Stimulated activated CD4-positive, alpha-beta T cell treated with anti-CD3 and anti-CD28 coated beads, Interleukin-2, amount 100 ng/mL, for 24 hours (primary cell): ENCODE measurements at regions not wholly inside any gene's neighbourhood (a gene's known extent, or its start where the extent isn't known, plus 50 kb on each side); places are given as distances from the start of the nearest gene placed in this dataset.
"Not testable (repeated sequence)": the region's sequence is repeated elsewhere in the genome, so short reads cannot be mapped to it uniquely, and the experiment has no call there.

ENCODE experiments used
- DNase-seq, 2 donors: peaks; one replicate each; pipeline ENCODE4 v3.0.0-alpha.2; 2020

DNA sequence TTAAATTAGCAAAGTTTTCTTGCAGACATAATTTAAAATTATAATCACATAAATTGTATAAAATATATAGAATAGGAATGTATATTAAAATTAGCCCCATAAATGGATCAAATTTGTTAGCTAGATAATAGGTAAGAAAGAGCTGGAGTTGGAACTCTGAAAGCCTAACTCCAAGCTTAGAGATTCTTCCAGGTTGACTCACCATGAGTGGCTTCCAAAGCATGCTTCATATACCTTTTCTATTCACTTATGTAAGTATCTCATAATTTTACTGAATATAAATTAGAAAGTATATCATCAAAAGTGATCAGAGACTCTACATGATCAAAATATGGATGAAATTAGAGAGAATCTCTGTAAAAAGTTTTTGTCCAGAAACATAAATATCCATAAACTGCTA lies 320.7 kb upstream of the MAGI2 start:
- no peak for DNase-seq

DNA sequence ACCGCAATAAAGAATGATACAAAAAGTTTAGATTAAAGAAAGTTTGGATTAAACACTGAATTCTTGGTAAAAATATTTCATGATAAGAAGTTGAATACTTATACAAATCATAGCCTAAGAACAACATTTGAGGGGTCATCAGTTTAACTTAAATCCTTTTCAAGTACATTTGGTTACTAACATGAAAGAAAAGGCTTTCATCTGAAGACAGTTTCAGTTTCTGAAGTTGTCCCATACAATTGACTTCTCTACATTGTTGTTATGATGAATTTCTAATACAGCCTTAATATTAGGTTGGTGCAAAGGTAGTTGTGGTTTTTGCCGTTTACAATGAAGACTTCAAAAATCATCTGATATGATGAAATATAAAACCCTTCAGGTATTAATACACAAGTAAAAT lies 317.5 kb upstream of the MAGI2 start:
- DNase-seq, result no peak

DNA sequence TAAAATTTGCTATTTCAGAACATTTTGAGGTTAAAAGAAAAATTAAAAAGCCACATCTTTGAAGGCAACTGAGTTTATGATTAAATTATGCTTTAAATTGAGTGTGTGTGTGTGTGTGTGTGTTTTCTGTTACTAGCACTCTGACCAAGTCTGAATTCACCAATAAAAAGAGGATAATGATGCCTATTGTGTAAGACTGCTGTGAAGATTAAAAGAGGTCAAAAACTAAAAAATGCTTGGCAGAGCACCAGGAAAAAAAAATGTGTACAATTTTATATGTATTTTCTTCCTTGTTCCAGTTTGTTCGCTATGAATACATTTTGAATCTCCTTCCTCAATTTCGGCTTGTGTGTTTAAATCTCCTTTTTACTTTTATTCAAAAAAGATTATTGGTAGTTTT lies 316.6 kb upstream of the MAGI2 start:
- no peak for DNase-seq

DNA sequence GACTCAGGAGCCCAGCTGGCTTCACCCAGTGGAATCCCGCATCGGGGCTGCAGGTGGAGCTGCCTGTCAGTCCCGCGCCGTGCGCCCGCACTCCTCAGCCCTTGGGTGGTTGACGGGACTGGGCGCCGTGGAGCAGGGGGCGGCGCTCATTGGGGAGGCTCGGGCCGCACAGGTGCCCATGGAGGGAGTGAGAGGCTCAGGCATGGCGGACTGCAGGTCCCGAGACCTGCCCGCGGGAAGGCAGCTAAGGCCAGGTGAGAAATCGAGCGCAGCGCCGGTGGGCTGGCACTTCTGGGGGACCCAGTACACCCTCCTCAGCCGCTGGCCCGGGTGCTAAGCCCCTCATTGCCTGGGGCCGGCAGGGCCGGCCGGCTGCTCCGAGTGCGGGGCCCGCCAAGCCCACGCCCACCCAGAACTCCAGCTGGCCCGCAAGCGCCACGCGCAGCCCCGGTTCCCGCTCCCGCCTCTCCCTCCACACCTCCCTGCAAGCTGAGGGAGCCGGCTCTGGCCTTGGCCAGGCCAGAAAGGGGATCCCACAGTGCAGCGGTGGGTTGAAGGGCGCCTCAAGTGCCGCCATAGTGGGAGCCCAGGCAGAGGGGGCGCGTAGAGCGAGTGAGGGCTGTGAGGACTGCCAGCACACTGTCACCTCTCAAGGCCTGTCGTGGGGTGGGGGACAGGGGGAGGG lies 314.6 kb upstream of the MAGI2 start:
- DNase-seq, result not testable (repeated sequence)

DNA sequence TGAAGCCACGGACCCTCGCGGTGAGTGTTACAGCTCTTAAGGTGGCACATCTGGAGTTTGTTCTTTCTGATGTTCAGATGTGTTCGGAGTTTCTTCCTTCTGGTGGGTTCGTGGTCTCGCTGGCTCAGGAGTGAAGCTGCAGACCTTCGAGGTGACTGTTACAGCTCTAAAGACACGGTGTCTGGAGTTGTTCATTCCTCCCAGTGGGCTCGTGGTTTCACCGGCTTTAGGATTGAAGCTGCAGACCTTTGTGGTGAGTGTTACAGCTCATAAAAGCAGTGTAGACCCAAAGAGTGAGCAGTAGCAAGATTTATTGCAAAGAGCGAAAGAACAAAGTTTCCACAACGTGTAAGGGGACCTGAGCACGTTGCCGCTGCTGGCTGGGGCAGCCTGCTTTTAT lies 313.7 kb upstream of the MAGI2 start:
- DNase-seq, result not testable (repeated sequence)

DNA sequence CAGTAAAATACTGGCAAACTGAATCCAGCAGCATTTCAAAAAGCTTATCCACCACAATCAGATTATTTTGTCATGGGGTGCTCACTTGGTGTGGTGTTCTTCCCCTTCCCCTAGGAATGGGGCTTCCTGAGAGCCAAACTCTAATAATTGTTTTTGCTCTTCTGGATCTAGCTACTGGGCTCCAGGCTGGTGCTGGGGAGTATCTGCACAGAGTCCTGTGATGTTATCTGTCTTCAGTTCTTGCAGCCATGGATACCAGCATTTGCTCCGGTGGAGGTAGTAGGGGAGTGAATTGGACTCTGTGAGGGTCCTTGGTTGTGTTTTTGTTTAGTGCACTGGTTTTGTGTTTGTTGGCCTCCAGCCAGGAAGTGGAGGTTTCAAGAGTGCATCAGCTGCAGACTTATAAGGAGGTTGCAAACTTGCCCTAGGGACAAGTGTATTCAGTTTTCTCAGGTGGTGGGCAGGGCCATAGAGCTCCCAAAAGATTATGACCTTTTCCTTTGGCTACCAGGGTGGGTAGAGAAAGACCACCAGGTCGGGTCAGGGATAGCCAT lies 308.5 kb upstream of the MAGI2 start:
- no peak for DNase-seq

DNA sequence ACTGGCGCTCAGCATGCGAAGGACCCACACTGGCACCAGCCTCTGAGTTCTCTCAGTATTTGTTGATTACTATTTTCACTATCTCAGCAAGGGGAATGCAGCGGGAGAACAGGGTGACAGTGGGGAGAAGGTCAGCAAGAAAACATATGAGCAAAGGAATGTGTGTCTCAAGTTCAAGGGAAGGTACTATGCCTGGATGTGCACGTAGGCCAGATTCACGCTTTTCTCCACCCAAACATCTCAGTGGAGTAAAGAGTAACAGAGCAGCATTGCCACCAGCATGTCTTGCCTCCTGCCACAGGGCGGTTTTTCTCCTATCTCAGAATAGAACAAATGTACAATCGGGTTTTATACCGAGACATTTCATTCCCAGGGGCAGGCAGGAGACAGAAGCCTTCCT lies 297.5 kb upstream of the MAGI2 start:
- not testable (repeated sequence) for DNase-seq

DNA sequence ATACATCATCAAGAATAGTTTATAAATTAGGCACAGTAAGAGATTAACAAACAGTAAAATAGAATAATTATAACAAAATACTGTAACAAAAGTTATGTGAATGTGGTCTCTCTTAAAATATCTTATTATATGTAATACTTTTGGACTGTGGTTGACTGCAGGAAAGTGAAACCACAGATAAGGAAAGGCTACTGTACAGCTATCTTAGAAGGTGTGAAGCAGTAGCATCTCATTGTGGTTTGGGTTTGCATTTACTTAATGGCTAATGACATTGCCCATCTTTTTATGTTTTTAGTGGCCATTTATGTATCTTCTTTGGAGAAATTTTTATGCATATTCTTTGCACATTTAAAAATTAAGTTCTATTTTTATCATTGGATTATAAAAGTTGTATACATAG lies 296.4 kb upstream of the MAGI2 start:
- no peak for DNase-seq

DNA sequence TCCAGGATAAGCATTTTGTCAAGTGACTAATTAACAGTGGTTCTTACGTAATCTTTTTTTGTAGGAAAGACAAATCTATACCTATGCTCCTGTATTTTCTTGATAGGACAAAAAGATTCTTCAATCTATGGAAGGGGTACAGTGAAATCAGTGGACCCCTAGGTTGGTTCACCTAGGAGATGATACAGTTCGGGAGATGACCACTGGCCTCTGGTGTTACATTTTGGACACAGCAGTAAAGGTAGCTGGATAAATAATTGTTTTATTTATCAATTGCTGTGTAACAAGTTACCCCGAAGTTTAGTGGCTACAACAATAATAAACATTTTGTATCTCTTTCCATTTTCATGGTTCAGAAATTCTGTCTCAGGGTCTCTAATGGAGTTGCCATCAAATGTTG lies 288.2 kb upstream of the MAGI2 start:
- no peak for DNase-seq

DNA sequence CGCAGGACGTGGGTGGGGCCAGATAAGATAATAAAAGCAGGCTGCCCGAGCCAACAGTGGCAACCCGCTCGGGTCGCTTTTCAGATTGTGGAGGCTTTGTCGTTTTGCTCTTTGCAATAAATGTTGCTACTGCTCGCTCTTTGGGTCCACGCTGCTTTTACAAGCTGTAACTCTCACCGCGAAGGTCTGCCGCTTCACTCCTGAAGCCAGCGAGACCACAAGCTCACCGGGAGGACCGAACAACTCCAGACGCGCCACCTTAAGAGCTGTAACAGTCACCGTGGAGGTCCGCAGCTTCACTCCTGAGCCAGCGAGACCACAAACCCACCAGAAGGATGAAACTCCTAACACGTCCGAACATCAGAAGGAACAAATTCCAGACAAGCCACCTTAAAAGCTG lies 286.6 kb upstream of the MAGI2 start:
- no peak for DNase-seq

DNA sequence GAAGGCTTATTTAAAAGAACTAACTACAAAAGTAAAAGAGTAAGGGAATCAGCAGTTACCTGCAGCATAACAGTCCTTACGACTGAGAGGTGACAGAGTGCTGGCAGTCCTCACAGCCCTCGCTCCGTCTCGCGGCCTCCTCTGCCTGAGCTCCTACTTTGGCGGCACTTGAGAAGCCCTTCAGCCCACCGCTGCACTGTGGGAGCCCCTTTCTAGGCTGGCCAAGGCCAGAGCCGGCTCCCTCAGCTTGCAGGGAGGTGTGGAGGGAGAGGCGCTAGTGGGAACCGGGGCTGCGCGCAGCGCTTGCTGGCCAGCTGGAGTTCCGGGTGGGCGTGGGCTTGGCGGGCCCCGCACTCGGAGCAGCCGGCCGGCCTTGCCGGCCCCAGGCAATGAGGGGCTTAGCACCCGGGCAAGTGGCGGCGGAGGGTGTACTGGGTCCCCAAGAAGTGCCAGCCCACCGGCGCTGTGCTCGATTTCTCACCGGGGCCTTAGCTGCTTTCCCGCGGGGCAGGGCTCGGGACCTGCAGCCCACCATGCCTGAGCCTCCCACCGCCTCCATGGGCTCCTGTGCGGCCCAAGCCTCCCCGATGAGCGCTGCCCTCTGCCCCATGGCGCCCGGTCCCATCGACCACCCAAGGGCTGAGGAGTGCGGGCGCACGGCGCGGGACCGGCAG lies 285.7 kb upstream of the MAGI2 start:
- DNase-seq, result not testable (repeated sequence)

DNA sequence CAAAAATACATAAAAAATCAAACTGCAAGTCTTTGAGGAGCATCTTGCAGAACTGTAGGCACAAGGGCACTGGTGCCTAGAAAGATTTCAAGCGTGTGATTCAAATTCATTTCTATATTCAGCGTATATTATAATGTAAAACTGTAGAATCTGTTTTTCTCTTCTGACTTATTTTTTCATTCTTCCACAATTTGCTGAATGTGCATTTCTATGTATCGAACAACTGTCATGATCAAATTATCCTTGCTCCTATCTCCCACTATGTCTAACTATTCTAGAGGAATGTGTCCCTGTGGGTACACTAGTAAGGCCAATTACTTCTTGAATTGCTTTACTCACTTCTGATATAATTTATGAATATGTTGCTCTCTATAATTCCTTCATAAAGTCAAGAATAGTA lies 283.0 kb upstream of the MAGI2 start:
- no peak for DNase-seq

DNA sequence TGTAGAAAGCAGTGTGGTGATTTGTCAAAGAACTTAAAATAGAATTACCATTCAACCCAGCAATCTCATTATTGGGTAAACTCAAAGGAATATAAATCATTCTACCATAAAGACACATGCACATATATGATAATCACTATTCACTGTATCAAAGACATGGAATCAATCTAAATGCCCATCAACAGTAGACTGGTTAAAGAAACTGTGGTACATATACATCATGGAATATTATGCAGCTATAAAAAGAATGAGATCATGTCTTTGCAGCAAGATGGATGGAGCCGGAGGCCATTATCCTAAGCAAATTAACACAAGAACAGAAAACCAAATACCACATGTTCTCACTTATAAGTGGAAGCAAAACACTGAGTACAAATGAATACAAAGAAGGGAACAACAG lies 281.5 kb upstream of the MAGI2 start:
- DNase-seq, result no peak

DNA sequence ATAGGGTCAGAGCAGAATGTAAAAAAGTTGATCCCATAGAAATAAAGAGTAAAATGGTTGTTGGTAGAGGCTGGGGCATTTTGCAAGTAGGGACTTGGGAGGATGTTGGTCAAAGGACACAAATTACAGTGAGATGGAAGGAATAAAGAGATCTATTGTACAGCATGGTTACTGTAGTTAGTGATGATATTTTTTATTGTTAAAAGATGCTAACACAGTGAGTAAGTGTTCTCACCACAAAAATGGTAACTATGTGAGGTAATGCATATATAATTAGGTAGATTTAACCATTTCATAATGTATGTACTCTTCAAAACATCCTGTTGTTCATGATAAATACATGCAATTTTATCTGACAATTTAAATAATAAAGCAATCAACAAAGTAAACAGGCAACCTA lies 280.7 kb upstream of the MAGI2 start:
- DNase-seq, result no peak

DNA sequence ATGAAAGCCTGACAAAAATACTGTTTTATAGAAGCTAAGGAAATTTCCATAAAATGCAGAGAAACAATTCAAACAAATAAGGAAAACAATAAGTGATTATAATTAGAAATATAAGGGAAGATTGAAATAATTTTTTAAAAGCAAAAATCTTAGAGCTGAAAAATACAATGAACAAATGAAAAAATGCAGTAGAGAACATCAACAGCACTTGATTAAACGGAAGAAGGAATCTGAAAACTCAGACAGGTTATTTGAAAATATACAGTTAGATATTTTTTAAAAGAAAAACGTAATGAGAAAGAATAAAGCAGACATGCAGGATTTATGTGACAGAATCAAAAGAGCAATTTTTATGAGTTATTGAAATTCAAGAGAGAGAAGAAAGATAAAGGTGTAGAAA lies 279.1 kb upstream of the MAGI2 start:
- DNase-seq, result no peak

DNA sequence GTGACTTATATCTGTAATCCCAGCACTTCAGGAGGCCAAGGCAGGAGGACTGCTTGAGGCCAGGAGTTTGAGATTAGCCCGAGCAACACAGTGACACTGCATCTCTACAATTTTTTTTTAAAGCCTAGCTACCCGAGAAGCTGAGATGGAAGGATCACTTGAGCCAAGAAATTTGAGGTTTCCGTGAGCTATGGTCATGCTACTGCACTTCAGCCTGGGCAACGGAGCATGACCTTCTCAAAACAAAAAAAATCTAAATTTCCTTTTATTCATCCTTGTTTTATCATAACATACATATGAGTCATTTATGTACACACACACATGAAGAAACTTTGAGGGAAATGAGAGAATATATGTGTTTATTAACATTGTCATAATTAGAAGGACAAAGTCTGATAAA lies 277.5 kb upstream of the MAGI2 start:
- no peak for DNase-seq

DNA sequence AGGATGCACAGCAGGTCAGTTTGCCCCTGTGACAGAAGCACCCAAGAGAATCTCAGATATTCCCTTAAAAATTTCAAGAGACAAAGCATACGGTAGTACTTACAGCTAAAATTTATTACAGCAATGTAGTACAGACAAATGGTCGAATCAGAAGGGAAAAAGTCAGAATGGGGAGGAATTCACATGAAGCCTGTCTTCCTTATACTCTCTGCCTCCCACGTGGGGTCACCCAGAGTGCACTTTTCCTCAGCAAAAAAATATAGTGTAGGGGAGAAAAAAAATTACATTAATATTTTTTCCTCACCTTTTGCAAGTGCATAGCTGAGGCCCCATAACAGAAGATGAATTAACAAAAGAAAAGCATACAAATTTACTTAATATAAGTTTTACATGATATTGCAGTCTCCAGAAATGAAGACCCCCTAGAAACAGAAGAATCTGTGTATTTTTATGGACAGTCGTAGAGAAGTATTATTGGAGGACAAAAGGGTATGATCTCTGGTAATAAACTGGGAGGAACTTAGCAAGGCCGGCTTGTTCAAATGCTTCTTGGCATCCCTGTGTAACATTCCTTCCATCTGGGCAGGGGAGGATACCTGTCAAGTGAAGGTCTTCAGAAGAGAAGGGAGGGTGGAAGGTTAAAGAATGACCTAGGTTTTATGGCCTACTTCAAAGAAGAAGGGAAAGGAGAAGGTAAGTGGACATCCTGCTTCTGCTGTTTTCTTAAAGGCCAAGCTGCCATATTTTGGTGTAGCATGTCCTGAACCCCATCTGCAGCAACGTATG lies 270.6 kb upstream of the MAGI2 start:
- no peak for DNase-seq

DNA sequence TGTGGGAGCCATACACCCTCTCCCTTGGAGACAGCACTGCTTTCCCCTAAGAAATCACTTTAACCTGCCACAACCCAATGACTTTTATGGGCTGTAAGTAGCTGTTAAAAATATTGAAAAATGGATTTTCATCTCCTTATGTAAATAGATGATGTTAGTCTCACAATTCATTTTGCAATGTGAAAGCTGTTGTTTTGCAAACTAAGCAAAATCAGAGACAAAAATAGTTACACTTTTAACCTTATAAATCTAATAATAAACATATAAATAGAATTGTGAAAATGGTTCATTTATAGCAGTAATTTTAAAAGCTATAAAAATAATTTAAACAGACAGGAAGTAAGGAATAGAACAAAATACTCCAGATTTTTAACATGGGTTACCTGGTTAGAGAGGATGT lies 268.8 kb upstream of the MAGI2 start:
- DNase-seq, result no peak

DNA sequence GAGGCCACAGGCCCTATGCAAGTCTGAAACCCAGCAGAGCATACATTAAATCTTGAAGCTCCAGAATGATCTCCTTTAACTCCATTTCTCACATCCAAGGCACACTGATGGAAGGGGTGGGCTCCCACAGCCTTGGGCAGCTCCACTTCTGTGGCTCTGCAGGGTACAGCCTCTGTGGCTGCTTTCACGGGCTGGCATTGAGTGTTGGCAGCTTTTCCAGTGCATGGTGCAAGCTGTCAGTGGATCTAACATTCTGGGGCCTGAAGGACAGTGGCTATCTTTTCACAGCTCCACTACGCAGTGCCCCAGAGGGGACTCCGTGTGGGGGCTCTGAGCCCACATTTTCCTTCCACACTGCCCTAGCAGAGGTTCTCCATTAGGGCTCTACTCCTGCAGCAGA lies 265.7 kb upstream of the MAGI2 start:
- DNase-seq, result no peak

DNA sequence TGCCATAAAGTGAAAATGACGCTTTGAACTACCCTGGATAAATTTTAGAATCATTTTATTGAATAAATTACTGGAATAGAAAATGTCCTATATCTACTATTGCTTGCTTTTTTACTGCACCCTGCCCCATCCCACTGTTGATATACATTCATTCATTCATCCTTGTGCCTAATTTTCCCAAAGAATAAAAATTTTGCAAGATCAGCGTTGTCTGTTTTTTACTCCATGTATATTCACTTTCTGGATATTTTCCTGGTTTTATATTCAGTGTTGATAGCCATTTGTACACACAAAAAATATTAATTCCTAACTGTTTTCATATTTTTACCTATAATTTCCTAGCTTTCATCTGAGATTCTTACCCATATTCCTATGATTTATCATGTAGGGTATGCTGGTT lies 262.9 kb upstream of the MAGI2 start:
- no peak for DNase-seq

DNA sequence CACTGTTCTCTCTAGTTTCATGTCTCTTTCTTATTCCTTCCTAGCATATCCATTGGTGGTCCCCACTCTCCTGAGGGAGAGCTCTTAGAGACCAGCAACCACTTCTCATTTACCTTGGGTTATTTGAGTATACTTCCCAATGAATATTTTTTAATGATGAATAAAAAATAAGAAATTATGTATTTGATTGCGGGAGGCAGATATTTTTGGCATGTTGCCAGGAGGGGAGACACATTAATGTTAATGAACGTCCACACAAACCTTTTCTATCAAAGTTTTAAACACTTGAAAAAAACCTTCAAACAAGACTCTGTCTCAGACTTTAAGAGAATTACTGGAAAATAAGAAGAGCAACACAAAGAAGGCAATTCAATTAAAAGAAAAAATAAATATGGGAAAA lies 260.6 kb upstream of the MAGI2 start:
- DNase-seq, result no peak

DNA sequence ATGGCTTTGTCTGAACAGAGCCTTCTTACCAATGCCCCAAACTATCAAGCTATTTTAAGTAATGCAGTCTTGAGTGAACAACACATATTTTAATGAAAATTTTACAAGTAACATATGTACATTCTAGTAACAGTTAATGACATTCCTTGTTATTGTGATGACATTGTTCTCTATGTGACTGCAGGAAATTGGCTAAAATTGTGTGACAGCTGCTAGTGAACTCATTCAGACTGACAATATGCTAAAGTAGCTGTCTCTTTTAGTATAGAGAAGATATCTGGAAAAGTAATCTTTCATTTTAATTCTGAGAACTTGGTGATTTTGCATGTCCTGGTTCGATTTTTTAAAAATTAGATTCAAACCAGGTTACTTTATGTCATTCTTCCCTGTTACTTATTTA lies 259.8 kb upstream of the MAGI2 start:
- no peak for DNase-seq

DNA sequence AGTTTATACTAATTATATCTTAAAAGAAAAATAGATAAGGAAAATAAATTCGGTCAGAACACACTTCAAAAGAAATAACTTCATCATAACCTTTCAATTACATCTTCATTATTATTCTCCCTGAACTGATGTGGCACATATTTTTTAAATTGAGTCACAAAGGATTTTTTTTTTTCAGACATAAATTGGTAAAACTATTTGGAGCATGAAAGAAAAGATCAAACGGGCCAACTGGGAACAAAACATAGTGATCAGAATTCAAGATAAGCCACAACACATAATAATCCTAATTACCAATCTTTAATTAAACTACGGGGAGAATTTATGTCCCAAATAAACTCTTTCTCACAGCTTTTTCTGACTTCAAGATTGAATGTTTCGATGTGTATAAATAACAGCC lies 258.2 kb upstream of the MAGI2 start:
- no peak for DNase-seq
